ENCODE measurements at regions not wholly inside any gene's neighbourhood (a gene's known extent, or its start where the extent isn't known, plus 50 kb on each side); places are given as distances from the start of the nearest gene placed in this dataset.

- H3K4me3 ChIP-seq (replicated peaks in 1 of 3; ENCODE audit: insufficient read depth in 1 of 3, low read depth in 1 of 3, low read length in 3 of 3) = no peak overlapping the region
- no peaks in the 10 kb centered on the region for H3K4me1 ChIP-seq (ENCODE audit: control insufficient read depth, extremely low read depth, insufficient read depth, low read length)
- peaks cover 0 to 2% of the 10 kb centered on the region in 2 experiments for H3K27me3 ChIP-seq (ENCODE audit: control insufficient read depth in 2 of 2, insufficient read depth in 2 of 2, low read length in 2 of 2)
- H3K9me3 ChIP-seq (replicated peaks; ENCODE audit: control insufficient read depth, insufficient read depth, low read length) = no peaks in the 10 kb centered on the region
- no peaks in the 10 kb centered on the region for H4K20me1 ChIP-seq (replicated peaks; ENCODE audit: control insufficient read depth, extremely low read depth, insufficient read depth, low read length)
- no peaks in the 10 kb centered on the region for H3K36me3 ChIP-seq (ENCODE audit: control insufficient read depth in 2 of 2, extremely low read depth in 1 of 2, insufficient read depth in 2 of 2, low read length in 2 of 2)
- H3K79me2 ChIP-seq (ENCODE audit: control insufficient read depth, insufficient read depth, low read length) = no peaks in the 10 kb centered on the region
- no peak for DNase-seq (ENCODE audit: low read depth, low spot score)
- BruUV-seq (replicated peaks) = no TSS peak
- dilution Hi-C loops (cut with MboI; ENCODE audit: extremely low pct_ligation_motif_present, low sequenced_read_pairs) (no loop called here), intact Hi-C loops (cut with micrococcal nuclease) (no loop called here)
- ChIA-PET CTCF (interaction anchor here (1.4 kb wide), 1 partner anchor 25 kb away, joined by 3 read pairs; no protein-coding TSS in a partner anchor), POLR2A (no interaction called here)
- no peak overlapping the region for H2AFZ ChIP-seq (ENCODE audit: low read depth, low read length)
- H3K9me1 ChIP-seq (replicated peaks; ENCODE audit: control insufficient read depth, extremely low read depth, insufficient read depth, low read length) = no peaks in the 10 kb centered on the region
- H3K4me2 ChIP-seq (ENCODE audit: insufficient read depth, low read length) = no peak overlapping the region
- FAIRE-seq = no peak
- H3K27ac ChIP-seq (ENCODE audit: insufficient read depth, low read depth, low read length) = no peak overlapping the region
- H3K9ac ChIP-seq (replicated peaks; ENCODE audit: extremely low read depth, insufficient read depth, low read length) = no peak overlapping the region
- no peak for TF ChIP-seq MAX (IDR thresholded peaks at IDR 0.05; ENCODE audit: insufficient read depth, insufficient read length)
- TF ChIP-seq EZH2 (IDR thresholded peaks at IDR 0.05; ENCODE audit: borderline replicate concordance, low read depth, low read length, severe bottlenecking) = no peak
- TF ChIP-seq POLR2A (IDR thresholded peaks at IDR 0.05; ENCODE audit: low read depth, low read length) = no peak
- no peak for TF ChIP-seq CTCF (IDR thresholded peaks at IDR 0.05; ENCODE audit: extremely low read depth in 1 of 2, insufficient read depth in 1 of 2, low read depth in 1 of 2, low read length in 2 of 2)
- TF ChIP-seq MYC (IDR thresholded peaks at IDR 0.05; ENCODE audit: low read depth, low read length) = no peak
- no peak for TF ChIP-seq POLR2AphosphoS5 (IDR thresholded peaks at IDR 0.05; ENCODE audit: insufficient read depth, low read depth, low read length)
- no peak for TF ChIP-seq FOS (IDR thresholded peaks at IDR 0.05; ENCODE audit: borderline replicate concordance, insufficient read depth, low read length)
- TF ChIP-seq JUN (IDR thresholded peaks at IDR 0.05; ENCODE audit: borderline replicate concordance, insufficient read depth, insufficient read length, low read depth) = no peak
- TF ChIP-seq GATA2 (IDR thresholded peaks at IDR 0.05; ENCODE audit: insufficient read depth, insufficient read length, low read depth, low read length) = no peak
Observed at GRCh38 chr2:38494394-38494793, 108.3 kb downstream of the HNRNPLL start.
